GM10248 (cell line): ENCODE measurements at regions not wholly inside any gene's neighbourhood (a gene's known extent, or its start where the extent isn't known, plus 50 kb on each side); places are given as distances from the start of the nearest gene placed in this dataset.

Experiments used
- CTCF ChIA-PET: fragments of 300-600 bp; sonication (Branson Sonifier 250); formaldehyde crosslinking; extraction: SDS; loops from one replicate; lab custom pipeline; 2021; ENCODE audit warnings: antibody characterized with exemption; lab: Yijun Ruan, JAX
- POLR2A ChIA-PET: fragments of 350-650 bp; sonication (Branson Sonifier 250); formaldehyde crosslinking; extraction: SDS; loops from one replicate; lab custom pipeline; 2020; ENCODE audit warnings: antibody characterized with exemption; lab: Yijun Ruan, JAX
- DNase-seq: peaks from one replicate; pipeline ENCODE4 v3.0.0; 2012; ENCODE audit errors: extremely low spot score
- CTCF ChIP-seq: IDR thresholded peaks from 2 replicates; pipeline ENCODE4 v1.5.1; 2012; ENCODE audit warnings: mild to moderate bottlenecking, low read depth; ENCODE audit errors: extremely low read depth, missing control alignments, control extremely low read depth

- DNase-seq = no peak
- no peak for TF ChIP-seq CTCF
- ChIA-PET CTCF (no interaction called here), POLR2A (no interaction called here)
Measured at GRCh38 chr4:45650545-45650944, 473.3 kb downstream of the GABRG1 start.

DNA sequence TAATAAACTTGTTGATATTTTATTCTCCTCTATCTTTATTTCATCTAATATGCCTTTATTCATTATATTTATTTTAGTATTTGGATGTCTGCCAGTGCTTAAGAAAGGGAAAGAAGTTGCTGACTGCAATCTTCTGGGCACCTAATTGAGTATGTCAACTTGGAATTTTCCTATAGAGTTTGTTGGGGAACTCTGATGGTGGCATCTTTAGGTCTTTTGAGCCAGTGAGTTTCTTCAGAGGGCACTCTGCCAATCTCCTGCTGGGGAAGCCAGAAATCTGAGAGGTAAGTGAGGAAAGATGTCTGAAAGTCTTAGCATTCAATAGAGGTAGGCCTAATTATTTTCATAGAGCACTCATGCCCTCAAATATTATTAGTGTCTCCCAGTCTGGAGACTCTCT, 475.0 kb downstream of the GABRG1 start:
- no peak for TF ChIP-seq CTCF
- CTCF ChIA-PET = no interaction called here
- POLR2A ChIA-PET = no interaction called here
- no peak for DNase-seq

- TF ChIP-seq CTCF = no peak
- POLR2A ChIA-PET = no interaction called here
- CTCF ChIA-PET = no interaction called here
- DNase-seq = no peak
Measured at GRCh38 chr4:45647823-45648222, 476.0 kb downstream of the GABRG1 start.

DNA sequence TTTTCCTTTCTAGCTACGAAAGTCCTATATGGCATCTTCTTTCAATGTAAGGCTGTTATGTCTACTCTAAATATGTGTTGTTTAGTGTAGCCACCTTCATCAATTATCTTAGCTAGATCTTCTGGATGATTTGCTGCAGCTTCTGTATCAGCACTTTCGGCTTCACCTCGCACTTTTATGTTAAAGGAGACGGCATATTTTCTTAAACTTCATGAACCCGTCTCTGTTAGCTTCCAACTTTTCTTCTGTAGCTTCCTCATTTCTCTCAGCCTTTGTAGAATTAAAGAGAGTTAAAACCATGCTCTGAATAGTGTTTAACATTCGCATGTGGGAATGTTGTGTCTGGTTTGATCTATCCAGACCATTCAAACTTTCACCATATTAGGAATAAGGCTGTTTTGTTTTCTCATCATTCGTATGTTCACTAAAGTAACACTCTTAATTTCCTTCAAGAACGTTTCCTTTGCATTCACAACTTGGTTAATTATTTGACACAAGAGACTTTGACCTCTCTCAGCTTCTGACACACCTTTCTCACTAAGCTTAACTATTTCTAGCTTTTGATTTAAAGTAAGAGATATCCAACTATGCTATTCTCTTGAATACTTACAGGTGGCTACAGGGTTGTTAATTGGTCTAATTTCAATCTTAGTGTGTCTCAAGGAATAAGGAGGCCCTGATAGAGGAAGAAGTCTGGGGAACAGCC, 476.8 kb downstream of the GABRG1 start:
- POLR2A ChIA-PET = no interaction called here
- DNase-seq = no peak
- CTCF ChIA-PET = no interaction called here
- no peak for TF ChIP-seq CTCF

GRCh38 chr4:45640281-45640680, 483.6 kb downstream of the GABRG1 start:
- no peak for TF ChIP-seq CTCF
- POLR2A ChIA-PET = no interaction called here
- no peak for DNase-seq
- CTCF ChIA-PET = interaction anchor here (1.5 kb wide), 1 partner anchor 10 kb away, joined by 3 read pairs; no protein-coding TSS in a partner anchor

- TF ChIP-seq CTCF = no peak
- POLR2A ChIA-PET = no interaction called here
- DNase-seq = no peak
- CTCF ChIA-PET = no interaction called here
Measured at GRCh38 chr4:45638641-45639040, 485.2 kb downstream of the GABRG1 start.
